HG02642 (cell line): ENCODE measurements at regions not wholly inside any gene's neighbourhood (a gene's known extent, or its start where the extent isn't known, plus 50 kb on each side); places are given as distances from the start of the nearest gene placed in this dataset.

Experiments
- ATAC-seq: cut with Tn5 transposase; IDR thresholded peaks from one replicate; pipeline ENCODE4 v1.9.1; 2021; ENCODE audit warnings: mild to moderate bottlenecking; ENCODE audit not compliant: unreplicated experiment, poor library complexity

DNA sequence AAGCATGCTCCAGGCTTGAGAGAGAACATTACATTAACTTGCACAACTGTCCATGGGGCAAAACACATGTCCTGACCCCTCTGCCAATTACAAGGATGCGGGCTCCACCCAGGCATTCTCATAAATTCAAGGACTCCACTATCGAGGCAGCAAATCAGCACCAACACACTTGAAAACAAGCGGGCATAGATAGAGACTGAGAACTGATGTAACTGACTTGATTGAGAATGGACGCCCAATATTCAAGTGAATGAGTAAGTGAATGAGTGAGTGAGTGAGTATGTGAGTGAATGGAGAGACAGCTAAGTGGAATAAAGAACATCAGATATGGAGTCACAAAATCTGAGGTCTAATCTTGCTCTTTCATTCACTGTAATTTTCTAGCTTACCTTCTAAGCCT lies 75.0 kb upstream of the VSTM2B start:
- ATAC-seq: no peak

GRCh38 chr19:29454109-29454508 lies 71.7 kb upstream of the VSTM2B start:
- no peak for ATAC-seq

DNA sequence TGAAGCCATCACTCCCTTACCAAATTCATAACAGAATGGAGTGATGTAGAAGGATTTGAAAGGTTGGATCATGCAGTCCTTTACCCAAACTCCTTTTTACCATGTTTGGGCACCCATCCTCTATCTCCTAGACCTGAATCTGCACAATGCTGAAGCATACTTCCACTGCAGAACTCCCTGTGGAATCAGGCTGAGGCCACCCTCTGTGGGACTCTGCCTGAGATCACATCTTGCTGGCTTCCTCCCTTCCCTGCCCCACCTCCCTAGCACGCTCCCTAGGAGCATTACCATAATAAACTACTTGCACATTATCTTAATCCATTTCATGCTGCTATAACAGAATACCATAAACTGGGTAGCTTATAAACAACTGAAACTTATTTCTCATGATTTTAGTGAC lies 68.4 kb upstream of the VSTM2B start:
- ATAC-seq: no peak

DNA sequence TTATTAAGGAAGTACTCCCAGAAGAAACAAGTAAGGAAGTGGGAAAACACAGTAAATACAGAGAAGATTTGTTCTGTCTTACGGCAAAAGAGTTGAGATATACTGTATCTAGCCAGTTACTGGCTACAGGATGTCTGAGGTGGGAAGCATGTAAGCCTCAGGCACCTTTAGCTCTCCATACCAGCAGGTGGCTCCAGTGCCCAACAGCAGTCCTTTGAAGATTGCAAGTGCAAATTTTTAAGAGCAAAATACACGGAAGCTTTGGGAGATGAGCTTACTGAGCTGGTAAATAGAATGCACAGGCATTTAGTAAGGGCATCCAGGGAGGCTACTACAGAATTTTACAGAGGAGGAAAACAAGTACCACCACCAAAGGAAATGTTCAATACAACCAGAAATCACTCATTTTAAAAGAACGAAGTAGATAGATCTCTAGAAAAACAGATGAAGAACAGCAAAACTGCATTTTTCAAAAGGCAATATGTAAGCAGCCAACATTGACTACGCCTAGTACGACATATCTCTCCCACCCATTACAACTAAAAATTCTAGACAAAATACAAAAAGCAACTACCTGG lies 57.9 kb upstream of the VSTM2B start:
- no peak for ATAC-seq

DNA sequence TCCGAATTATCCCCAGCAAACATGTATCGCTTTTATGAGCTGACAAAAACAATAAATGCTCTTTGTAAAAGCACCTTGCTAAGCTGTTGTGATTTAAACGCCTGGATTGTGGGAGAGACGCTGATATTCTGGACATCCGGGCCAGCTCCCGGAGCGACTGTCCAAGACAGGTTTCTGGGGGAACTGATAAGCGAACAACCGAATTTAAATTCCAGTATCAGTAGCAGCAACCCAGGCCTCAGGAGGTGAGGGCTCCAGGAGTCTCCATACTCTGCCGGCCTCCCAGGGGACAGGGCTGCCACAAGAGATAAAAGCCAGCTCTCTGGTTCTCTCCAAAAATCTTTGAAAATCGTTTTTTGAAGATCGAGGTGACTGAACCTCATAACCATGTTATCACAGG lies 50.3 kb upstream of the VSTM2B start:
- no peak for ATAC-seq
